ENCODE measurements at regions not wholly inside any gene's neighbourhood (a gene's known extent, or its start where the extent isn't known, plus 50 kb on each side); places are given as distances from the start of the nearest gene placed in this dataset.

GRCh38 chr4:162782096-162782777 lies 384.5 kb downstream of the NAF1 start:
- TF ChIP-seq CTCF (conservative IDR thresholded peaks at IDR 0.05; ENCODE audit: low read depth in 2 of 2) (no peak), REST (IDR thresholded peaks at IDR 0.05; ENCODE audit: unreplicated experiment) (no peak), ETS1 (IDR thresholded peaks at IDR 0.05) (no peak), EZH2phosphoT487 (IDR thresholded peaks at IDR 0.05; ENCODE audit: unreplicated experiment) (no peak), JUNB (IDR thresholded peaks at IDR 0.05; ENCODE audit: unreplicated experiment) (no peak), POLR2AphosphoS5 (IDR thresholded peaks at IDR 0.05; ENCODE audit: low read depth) (no peak), EZH2 (IDR thresholded peaks at IDR 0.05; ENCODE audit: low read depth, unreplicated experiment) (no peak), CREB1 (CRISPR knock-in tag; IDR thresholded peaks at IDR 0.05; ENCODE audit: low read depth) (no peak), NANOG (IDR thresholded peaks at IDR 0.05; ENCODE audit: borderline replicate concordance) (no peak), STAT1 (IDR thresholded peaks at IDR 0.05; ENCODE audit: unreplicated experiment) (no peak), ZNF114 (CRISPR knock-in tag; IDR thresholded peaks at IDR 0.05) (no peak), ZNF331 (CRISPR knock-in tag; IDR thresholded peaks at IDR 0.05; ENCODE audit: low read depth) (no peak)
